ENCODE measurements at regions not wholly inside any gene's neighbourhood (a gene's known extent, or its start where the extent isn't known, plus 50 kb on each side); places are given as distances from the start of the nearest gene placed in this dataset.
"Not testable (repeated sequence)": the region's sequence is repeated elsewhere in the genome, so short reads cannot be mapped to it uniquely, and the experiment has no call there.

GRCh38 chr11:3581389-3581725, 60.4 kb downstream of the ART5 start:
- not testable (repeated sequence) for TF ChIP-seq CTCF (IDR thresholded peaks at IDR 0.05 in 4 of 5, conservative IDR thresholded peaks at IDR 0.05 in 1 of 5); POLR2A (IDR thresholded peaks at IDR 0.05)

All from gastrocnemius medialis (tissue), 4 donors.